ENCODE measurements at regions not wholly inside any gene's neighbourhood (a gene's known extent, or its start where the extent isn't known, plus 50 kb on each side); places are given as distances from the start of the nearest gene placed in this dataset.

DNA sequence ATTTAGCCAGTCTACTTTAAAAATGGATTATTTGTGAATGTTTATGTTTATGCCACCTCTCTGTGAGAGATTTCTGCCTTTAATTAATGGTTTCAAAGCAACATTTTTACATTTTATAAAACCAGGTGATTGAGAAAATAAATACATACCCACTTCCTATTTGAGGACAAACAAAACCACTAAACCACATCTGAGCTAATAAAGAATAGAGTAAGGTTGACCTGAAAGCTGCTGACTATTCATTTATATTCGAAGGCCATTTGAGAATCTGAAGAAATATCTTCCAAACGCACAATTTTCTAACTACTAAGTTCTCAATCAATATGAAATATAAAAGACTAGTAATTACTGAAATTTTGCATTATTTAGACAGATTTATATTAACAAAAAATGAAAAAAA lies 705.1 kb downstream of the XPNPEP1 start:
- no peak for TF ChIP-seq POLR2A (IDR thresholded peaks at IDR 0.05; ENCODE audit: low read depth)
- TF ChIP-seq, protein P1, sequence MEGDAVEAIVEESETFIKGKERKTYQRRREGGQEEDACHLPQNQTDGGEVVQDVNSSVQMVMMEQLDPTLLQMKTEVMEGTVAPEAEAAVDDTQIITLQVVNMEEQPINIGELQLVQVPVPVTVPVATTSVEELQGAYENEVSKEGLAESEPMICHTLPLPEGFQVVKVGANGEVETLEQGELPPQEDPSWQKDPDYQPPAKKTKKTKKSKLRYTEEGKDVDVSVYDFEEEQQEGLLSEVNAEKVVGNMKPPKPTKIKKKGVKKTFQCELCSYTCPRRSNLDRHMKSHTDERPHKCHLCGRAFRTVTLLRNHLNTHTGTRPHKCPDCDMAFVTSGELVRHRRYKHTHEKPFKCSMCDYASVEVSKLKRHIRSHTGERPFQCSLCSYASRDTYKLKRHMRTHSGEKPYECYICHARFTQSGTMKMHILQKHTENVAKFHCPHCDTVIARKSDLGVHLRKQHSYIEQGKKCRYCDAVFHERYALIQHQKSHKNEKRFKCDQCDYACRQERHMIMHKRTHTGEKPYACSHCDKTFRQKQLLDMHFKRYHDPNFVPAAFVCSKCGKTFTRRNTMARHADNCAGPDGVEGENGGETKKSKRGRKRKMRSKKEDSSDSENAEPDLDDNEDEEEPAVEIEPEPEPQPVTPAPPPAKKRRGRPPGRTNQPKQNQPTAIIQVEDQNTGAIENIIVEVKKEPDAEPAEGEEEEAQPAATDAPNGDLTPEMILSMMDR (IDR thresholded peaks at IDR 0.05), result no peak
- no peak for TF ChIP-seq POLR2AphosphoS5 (IDR thresholded peaks at IDR 0.05)
- no peak for TF ChIP-seq EP300 (IDR thresholded peaks at IDR 0.05)
